Hepatic stellate cell (primary cell): ENCODE measurements at regions not wholly inside any gene's neighbourhood (a gene's known extent, or its start where the extent isn't known, plus 50 kb on each side); places are given as distances from the start of the nearest gene placed in this dataset.

Source experiments
- DNase-seq: peaks from one replicate; pipeline ENCODE4 v3.0.0; 2011; ENCODE audit warnings: low spot score

DNA sequence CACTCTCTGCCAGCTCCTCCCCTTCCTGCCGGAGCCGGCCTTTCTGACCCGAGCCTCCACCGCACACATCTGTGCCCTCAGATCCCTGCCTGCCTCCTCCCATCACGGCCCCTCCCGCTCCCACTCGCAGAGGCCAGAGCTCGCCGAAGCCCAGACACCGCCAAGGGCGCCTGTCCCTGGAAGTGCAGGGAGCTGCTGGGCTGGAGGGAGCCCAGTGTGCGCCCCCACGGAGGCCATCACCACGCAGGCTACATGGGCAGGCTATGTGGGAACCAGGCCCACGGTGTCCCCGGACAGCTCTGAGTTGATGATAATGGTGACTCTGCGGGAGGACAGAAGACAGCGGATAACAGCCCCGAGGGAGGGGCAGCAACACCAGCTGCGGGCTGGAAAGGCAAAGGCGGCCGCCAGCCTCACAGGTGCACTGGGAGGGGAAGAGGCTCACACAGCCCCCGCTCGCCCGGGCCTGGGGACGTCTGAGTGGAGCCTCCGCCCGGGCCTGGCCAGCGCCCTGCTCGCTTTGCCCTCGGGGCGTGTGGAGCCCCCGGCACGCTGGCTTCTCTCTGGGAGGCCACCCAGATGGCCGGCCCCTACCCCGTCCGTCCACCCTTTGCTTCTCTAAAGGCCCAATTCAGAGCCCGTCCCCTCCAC, 154.9 kb downstream of the DLL1 start:
- DNase-seq: no peak

DNA sequence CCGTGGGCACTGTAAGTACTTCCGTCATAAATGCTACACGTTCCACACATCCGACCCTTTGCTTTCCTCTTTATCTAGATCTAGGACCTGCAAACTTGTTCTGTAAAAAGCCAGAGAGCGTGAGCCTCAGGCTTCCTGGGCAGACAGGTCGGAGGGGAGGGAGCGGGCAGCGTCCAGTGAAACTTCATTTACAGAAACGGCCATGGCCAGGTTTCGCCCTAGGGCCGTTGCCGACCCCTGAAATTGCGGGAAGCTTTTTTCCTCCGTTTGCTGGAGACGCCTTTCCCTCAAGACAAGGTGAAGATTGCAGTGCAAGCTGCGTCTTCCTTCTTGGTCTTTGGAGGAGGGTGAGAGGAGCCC, 155.4 kb downstream of the DLL1 start:
- DNase-seq: no peak

DNA sequence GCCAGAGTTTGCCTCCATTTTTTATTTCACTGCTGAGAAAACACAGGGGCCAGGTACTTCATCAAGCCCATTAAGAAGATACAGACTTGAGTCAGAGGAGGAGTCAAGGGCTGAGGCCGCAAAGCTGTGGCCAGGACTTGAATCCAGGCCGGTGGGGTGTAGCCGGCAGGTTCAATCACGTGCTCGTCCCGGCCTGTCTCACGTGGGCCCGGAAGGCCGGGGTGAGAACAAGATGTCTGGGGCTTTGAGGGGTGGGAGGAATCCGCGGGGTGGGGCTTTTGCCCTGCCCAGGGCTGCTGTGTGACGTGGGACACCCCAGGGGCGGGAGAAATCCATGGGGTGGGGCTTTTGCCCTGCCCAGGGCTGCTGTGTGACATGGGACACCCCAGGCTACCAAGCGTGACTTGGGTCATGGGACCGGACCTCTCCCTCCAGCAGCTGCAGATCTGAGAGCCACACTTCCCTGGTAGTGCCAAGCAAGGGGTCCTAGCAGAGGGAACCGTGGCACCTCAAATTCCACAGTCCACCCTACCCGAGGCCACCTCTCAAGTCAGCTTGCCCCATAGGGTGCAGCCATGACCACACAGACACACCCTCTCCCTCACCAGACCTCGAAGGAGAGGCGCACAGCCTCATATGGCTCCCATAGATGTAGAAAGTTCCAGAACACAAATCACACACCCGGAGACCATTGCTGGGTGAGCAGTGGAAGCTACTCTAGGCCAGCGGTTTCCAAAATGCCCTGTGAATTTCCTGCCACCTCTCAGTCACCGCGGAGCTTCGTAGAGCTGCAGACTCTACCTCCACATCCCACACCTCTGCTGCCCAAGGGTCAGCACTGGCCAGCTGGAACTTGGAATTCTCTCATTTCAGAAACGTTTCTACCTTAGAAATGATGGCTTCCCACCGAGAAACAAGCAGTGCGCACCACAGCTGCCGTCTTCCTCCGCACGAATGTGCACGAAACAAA, 156.1 kb downstream of the DLL1 start:
- no peak for DNase-seq

- no peak for DNase-seq
Observed at GRCh38 chr6:170134031-170134470, 156.8 kb downstream of the DLL1 start.

DNA sequence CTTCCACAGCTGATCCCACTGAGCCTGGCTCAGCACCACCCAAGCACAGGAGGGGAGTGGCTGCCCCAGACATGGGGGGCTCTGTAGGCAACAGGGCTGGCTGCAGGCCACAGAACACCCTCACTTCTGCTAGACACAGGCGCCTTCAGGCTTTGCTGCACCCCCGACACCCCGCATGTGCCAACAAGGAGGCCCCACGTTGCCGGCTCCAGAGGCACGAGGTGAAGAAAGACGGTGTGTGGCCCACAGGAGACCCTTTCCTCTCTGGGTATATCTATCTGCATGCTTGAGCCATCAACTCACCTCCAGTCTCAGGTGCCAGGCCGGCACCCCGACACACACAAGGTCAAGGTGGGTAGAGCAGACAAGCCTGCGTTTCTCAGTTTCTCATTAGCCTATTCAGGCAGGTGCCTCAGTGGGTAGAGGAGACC, 158.3 kb downstream of the DLL1 start:
- DNase-seq: no peak

DNA sequence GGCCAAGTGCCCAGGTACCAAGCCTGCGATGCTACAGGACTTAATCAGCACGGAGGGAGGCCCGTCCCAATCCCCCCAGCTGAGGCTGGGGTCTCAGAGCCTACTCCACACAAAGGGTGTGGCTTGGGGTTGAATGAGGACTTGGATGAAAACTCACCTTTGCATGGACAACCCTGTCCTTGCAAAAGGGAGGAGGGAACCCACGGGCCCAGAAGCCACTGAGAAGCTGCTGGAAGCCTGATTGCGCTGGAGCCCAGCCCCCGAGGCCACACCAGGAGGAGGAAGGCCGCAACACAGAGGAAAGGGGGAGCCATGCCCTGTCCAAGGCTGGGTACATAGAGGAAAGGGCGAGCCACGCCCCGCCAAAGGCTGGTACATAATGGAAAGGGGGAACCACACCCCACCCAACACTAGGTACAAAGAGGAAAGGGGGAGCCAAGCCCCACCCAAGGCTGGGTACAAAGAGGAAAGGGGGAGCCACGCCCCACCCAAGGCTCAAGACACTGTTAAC, 158.8 kb downstream of the DLL1 start:
- DNase-seq: no peak

- DNase-seq: no peak
Observed at GRCh38 chr6:170131351-170131750, 159.5 kb downstream of the DLL1 start.

GRCh38 chr6:170130771-170131241, 160.1 kb downstream of the DLL1 start:
- no peak for DNase-seq

- DNase-seq: no peak
Observed at GRCh38 chr6:170130201-170130621, 160.7 kb downstream of the DLL1 start.

DNA sequence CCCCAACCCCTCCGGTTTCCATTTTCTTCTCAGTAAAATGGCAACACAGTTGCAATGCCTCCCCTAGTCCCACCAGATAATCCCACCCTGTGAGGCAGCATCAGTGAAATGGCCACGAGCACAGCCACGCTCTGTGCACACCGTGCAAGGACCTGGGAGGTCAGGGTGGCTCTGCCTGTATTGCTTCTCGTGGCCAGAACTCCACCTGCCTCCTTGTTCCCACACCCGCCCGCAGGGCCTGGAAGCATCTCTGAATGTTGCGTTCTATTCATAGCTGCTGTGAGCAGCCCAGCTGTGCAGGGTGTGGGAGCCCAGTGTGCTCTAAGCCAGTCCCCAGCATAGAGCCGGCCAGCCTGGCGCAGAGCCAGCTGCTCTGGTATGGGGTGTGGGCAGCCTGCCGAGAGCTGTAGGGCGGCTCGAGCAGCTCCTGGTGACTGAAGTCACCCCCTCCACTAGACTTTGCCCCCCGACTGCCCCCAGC, 161.1 kb downstream of the DLL1 start:
- no peak for DNase-seq

- no peak for DNase-seq
Observed at GRCh38 chr6:170128811-170129681, 161.8 kb downstream of the DLL1 start.

GRCh38 chr6:170128346-170128745, 162.5 kb downstream of the DLL1 start:
- DNase-seq: no peak

DNA sequence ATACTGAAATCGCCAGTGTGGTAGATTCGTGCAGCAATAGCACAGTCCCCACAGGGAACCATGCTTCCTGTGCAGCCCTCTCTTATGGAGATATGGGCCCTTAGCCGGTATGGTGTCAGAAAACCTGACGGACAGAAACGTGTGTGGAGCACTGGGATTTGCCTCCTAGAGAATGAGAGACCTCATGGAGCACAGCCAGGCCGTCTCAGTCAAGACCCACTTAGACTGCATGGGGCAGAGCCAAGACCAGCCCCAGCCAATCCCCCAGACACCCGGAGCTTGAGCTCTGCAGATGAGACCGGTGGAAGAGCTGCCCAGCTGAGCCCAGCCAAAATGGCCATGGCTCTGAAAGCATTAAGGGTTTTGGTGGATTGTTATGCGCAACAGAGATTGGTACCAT, 163.7 kb downstream of the DLL1 start:
- no peak for DNase-seq

DNA sequence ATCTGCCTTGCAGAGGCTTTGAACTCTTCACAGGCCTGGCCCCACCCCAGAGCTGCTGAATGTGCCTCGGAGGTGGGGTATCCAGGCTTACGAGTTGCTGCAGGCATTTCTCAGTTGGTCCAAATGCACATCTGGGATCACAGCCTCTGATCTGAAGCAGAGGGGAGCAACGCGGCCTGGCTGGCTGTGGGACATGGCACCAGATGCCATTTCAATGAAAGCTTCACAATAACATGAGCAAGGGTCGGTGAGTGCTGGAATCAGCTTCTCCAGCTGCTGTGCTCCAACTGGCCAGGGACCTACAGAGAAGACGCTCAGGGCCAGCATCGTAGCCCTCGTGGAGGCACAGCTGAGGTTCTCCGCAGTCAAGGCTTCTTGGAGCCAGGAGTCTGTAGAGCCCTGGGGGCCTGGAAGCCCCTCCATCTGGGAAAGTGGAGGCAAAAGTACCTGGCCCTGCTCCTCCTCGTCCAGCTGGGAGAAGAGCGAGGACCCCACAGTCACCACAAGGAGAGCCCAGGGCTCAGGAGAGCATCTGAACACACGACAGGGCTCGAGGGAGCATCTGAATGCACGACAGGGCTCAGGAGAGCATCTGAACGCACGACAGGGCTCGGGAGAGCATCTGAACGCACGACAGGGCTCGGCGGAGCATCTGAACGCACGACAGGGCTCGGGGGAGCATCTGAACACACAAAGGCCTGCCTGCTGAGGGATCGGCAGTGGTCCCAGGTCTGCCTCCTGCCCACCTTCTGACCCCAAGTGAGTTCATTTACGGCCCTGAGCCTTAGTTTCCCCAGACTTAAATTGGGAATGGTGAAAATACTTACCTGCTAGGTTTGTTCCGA, 165.2 kb downstream of the DLL1 start:
- no peak for DNase-seq

- DNase-seq: no peak
Observed at GRCh38 chr6:170124836-170125235, 166.0 kb downstream of the DLL1 start.

- no peak for DNase-seq
Observed at GRCh38 chr6:170124150-170124549, 166.7 kb downstream of the DLL1 start.

GRCh38 chr6:170122651-170123050, 168.2 kb downstream of the DLL1 start:
- DNase-seq: no peak

- DNase-seq: no peak
Observed at GRCh38 chr6:170117111-170117972, 173.5 kb downstream of the DLL1 start.

DNA sequence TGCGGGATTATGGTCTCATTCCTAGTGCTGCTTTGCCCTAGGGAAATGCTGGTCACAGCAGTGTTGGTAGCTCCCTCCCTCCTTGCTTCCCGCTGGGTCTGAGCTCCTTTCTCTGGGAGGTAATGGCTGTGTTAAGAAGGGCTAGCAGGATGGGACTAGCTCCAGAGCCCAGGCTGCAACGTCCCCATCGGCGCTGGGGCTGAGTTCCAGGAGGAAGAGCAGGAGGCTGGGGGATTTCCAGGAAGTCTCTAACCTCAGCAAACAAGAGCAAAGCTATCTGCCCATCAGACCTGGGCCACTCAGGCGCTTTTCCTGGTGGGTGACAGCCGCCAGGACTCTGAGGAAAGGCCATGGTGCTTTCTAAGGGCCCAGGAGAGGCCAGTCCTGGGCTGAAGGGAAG, 174.2 kb downstream of the DLL1 start:
- no peak for DNase-seq
